Heart left ventricle (tissue), 13 donors: ENCODE measurements at regions not wholly inside any gene's neighbourhood (a gene's known extent, or its start where the extent isn't known, plus 50 kb on each side); places are given as distances from the start of the nearest gene placed in this dataset.

Experiments
- POLR2A ChIP-seq, 2 donors: fragments of 450-650 bp; IDR thresholded peaks; one replicate each; pipeline ENCODE4 v1.6.1; 2017; ENCODE audit warnings: antibody characterized with exemption in 2 of 2, mild to moderate bottlenecking in 2 of 2, moderate library complexity in 2 of 2
- TF ChIP-seq, protein P1 (sequence below), 12 donors: fragments of 200-600 bp; sonication (generic) in 4 of 12; IDR thresholded peaks; one replicate each; pipeline versions ENCODE4 v1.5.0 to v1.8.0; 2018 to 2022; ENCODE audit warnings: antibody characterized with exemption in 12 of 12, mild to moderate bottlenecking in 5 of 12
- donor health status: ischemic (EF 13 %, LVEDD 7.1; RV severe dilation, severe dysfunction).
- donor health status: DM: no; HTN: yes; CAD: no.
- donor health status: DM: no; HTN: no; CAD: no.
- donor health status: ischemic (EF 25% LVEDD 6.9; RV normal size, moderate dysfunction).
- donor health status: ischemic (EF 25% LVEDD 5.7; RV mildly dilated, moderate dysfunction).
- donor health status: ischemic (EF 35%, LVEDD 5.7; RV mildly dilated, moderate dysfunction).
- donor health status: nonischemic (EF 11% LVEDD 7.7; RV severe dilation, severe dysfunction).
- donor health status: DM: yes; HTN: yes; CAD: no.
- donor health status: PGD.
- donor health status: ischemic (EF 29% LVEDD 5.4; RV normal size, mild dysfunction).
- donor health status: nonischemic (EF 23%, LVEDD 6.1; RV moderate dilation, normal function).

- TF ChIP-seq, protein P1, sequence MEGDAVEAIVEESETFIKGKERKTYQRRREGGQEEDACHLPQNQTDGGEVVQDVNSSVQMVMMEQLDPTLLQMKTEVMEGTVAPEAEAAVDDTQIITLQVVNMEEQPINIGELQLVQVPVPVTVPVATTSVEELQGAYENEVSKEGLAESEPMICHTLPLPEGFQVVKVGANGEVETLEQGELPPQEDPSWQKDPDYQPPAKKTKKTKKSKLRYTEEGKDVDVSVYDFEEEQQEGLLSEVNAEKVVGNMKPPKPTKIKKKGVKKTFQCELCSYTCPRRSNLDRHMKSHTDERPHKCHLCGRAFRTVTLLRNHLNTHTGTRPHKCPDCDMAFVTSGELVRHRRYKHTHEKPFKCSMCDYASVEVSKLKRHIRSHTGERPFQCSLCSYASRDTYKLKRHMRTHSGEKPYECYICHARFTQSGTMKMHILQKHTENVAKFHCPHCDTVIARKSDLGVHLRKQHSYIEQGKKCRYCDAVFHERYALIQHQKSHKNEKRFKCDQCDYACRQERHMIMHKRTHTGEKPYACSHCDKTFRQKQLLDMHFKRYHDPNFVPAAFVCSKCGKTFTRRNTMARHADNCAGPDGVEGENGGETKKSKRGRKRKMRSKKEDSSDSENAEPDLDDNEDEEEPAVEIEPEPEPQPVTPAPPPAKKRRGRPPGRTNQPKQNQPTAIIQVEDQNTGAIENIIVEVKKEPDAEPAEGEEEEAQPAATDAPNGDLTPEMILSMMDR (IDR thresholded peaks at IDR 0.05): no peak
- TF ChIP-seq POLR2A (IDR thresholded peaks at IDR 0.05): no peak
Measured at GRCh38 chr3:88758676-88759075, 348.7 kb upstream of the EPHA3 start.
